Brain microvascular endothelial cell (primary cell): ENCODE measurements at regions not wholly inside any gene's neighbourhood (a gene's known extent, or its start where the extent isn't known, plus 50 kb on each side); places are given as distances from the start of the nearest gene placed in this dataset.

Experiments used
- DNase-seq: peaks from one replicate; pipeline ENCODE4 v3.0.0-alpha.2; 2020
- H3K27ac ChIP-seq: fragments of 250-450 bp; sonication (Bioruptor Pico); 2 replicates; pipeline ENCODE4 v1.5.1; 2020; ENCODE audit warnings: mild to moderate bottlenecking, moderate library complexity
- H3K27me3 ChIP-seq: fragments of 250-450 bp; sonication (Bioruptor Pico); replicated peaks from 2 replicates; pipeline ENCODE4 v1.5.1; 2020; ENCODE audit warnings: mild to moderate bottlenecking
- H3K36me3 ChIP-seq: fragments of 250-450 bp; sonication (Bioruptor Pico); replicated peaks from 2 replicates; pipeline ENCODE4 v1.5.1; 2020; ENCODE audit warnings: mild to moderate bottlenecking
- H3K4me3 ChIP-seq: 2 replicates; pipeline ENCODE4 v1.5.1; 2011; ENCODE audit warnings: low read depth, mild to moderate bottlenecking, control low read depth, low read length, moderate library complexity
- CTCF ChIP-seq: IDR thresholded peaks from 2 replicates; pipeline ENCODE4 v1.5.1; 2011; ENCODE audit warnings: low read depth, mild to moderate bottlenecking, moderate library complexity, low read length, control low read depth, inconsistent platforms; ENCODE audit errors: missing control alignments
- in situ Hi-C: cut with HindIII; loops from 2 replicates; pipeline ENCODE4 v1.10.0; 2017; ENCODE audit warnings: low sequenced_read_pairs, low pct_ligation_motif_present

DNA sequence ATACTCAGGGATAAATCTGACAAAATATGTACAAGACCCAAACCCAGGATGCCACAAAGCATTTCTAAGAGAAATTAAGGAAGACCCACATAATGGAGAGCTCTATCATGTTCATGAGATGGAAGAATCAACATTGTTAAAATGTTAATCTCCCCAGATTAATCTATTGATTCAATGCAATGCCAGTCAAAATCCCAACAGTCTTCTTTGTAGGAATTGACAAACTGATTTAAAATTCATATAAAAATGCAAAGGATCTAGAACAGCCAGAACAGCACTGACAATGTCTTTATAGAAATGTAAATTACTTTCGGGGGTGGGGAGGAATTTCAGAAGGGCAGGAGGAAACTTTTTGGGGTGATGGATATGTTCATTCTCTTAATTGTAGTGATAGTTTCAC lies 281.6 kb upstream of the SEMA6A start:
- in situ Hi-C loops: no loop called here
- no peak for TF ChIP-seq CTCF
- Histone ChIP-seq H3K4me3 (no peak overlapping the region), H3K36me3 (no peaks in the 10 kb centered on the region), H3K27me3 (no peaks in the 10 kb centered on the region), H3K27ac (no peak overlapping the region)
- no peak for DNase-seq

DNA sequence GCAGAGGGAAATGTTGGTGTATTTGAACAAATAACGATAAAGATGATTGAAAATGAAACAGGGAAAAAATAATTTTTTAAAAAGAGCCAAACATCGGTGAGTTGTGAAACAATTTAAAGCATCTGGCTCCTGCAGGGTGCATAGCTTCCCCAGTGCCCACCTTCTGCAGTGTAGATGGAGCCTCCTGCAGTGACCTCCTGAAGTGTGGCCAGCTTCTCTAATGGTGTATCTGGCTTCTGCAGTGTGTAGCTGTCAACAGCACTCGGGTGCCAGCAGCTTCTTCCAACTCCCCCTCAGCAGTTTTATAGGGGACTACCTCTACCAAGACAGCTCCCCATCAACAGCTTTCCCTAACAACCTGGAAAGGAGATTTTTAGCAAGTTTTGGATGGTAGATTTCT lies 279.4 kb upstream of the SEMA6A start:
- TF ChIP-seq CTCF: no peak
- no peak for DNase-seq
- Histone ChIP-seq H3K4me3 (no peak overlapping the region), H3K36me3 (no peaks in the 10 kb centered on the region), H3K27ac (no peak overlapping the region), H3K27me3 (no peaks in the 10 kb centered on the region)
- in situ Hi-C loops: no loop called here

DNA sequence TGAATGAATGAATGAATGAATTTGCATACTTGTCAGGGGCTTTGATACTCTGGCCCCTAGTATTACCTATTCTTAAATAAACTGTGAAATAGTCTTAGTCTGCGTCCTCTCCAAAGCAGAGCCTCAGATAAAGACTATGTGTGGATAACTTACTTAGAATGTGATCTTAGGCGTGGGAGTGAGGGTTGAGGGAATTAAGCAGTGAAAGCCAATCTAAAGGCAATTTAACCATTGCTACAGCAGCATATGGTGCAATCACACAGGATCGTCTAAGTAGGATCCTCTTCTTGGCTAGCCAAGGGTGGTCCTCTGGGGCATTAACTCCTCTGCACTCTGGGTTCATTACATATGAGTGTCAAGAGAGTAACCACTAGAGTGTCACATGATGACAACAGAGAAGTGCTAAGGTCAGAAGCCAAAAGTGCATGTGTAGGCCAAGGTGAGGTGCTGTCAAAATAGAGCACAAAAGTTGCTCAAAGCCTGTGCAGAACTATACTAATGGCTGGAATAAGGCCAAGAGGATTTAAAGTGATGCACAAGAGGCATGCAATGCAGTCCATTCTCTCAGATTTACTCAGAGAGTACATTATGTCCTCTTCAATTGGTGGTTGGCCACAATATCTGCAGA lies 274.4 kb upstream of the SEMA6A start:
- DNase-seq: no peak
- Histone ChIP-seq H3K27me3 (no peaks in the 10 kb centered on the region), H3K4me3 (no peak overlapping the region), H3K27ac (no peak overlapping the region), H3K36me3 (no peaks in the 10 kb centered on the region)
- in situ Hi-C loops: no loop called here
- no peak for TF ChIP-seq CTCF

GRCh38 chr5:116847960-116848359 lies 273.3 kb upstream of the SEMA6A start:
- in situ Hi-C loops: no loop called here
- no peak for DNase-seq
- H3K36me3 ChIP-seq: no peaks in the 10 kb centered on the region
- no peak overlapping the region for H3K4me3 ChIP-seq
- no peak overlapping the region for H3K27ac ChIP-seq
- H3K27me3 ChIP-seq: no peaks in the 10 kb centered on the region
- no peak for TF ChIP-seq CTCF

DNA sequence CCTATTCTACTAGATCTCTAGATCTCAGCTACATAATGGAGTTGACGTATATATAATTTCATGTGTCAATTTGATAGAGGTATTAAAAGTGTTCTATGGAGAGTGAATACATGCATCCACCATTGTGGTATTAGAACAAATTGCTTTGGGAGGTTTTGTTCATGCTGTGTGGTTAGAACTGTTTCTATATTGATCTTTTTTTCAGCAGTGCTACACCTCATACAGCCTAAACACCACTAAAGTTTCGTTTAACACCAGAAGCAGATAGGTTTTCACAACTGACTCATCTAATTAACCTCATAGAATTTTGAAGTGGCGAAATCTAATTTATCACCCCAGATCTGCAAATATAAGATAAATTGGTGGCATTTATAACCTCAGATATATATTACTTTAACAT lies 269.4 kb upstream of the SEMA6A start:
- no peak overlapping the region for H3K27ac ChIP-seq
- no peak overlapping the region for H3K4me3 ChIP-seq
- H3K36me3 ChIP-seq: no peaks in the 10 kb centered on the region
- DNase-seq: no peak
- H3K27me3 ChIP-seq: no peaks in the 10 kb centered on the region
- TF ChIP-seq CTCF: no peak
- in situ Hi-C loops: no loop called here

DNA sequence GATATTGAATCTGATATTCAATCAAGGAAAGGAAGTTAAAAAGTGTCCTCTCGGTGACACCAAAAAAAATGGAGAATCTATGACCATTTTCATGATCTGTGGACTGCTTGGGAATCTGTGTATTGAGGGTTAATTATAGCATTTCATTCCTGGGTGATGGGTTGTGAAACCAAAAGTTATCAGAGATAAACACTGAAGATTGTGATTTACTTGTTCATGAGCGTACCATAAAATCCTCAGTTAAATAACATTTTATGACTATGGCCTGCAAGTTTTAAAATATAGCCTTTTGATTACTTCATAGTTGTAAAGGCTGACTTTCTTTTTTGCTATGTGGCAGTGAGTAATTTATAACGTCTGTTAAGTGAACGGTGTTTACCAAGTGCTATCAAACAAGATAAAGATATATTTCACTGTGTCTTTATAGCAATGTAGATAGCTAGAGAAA lies 267.9 kb upstream of the SEMA6A start:
- no peaks in the 10 kb centered on the region for H3K36me3 ChIP-seq
- no peak for TF ChIP-seq CTCF
- in situ Hi-C loops: no loop called here
- no peak for DNase-seq
- no peak overlapping the region for H3K27ac ChIP-seq
- no peaks in the 10 kb centered on the region for H3K27me3 ChIP-seq
- no peak overlapping the region for H3K4me3 ChIP-seq
